Suprapubic skin (tissue), 4 donors: ENCODE measurements at regions not wholly inside any gene's neighbourhood (a gene's known extent, or its start where the extent isn't known, plus 50 kb on each side); places are given as distances from the start of the nearest gene placed in this dataset.

ENCODE experiments used
- DNase-seq, 2 donors: peaks; one replicate each; pipeline ENCODE4 v3.0.0-alpha.2; 2019; ENCODE audit warnings: low spot score in 2 of 2
- H3K27ac ChIP-seq: fragments of 200-600 bp; sonication (generic); one replicate; pipeline ENCODE4 v1.5.1; 2019
- H3K27me3 ChIP-seq: fragments of 200-600 bp; sonication (generic); one replicate; pipeline ENCODE4 v1.5.1; 2019
- H3K36me3 ChIP-seq: fragments of 200-600 bp; sonication (generic); one replicate; pipeline ENCODE4 v1.5.1; 2019
- H3K4me1 ChIP-seq: fragments of 200-600 bp; sonication (generic); one replicate; pipeline ENCODE4 v1.5.1; 2019
- H3K4me3 ChIP-seq: fragments of 200-600 bp; sonication (generic); one replicate; pipeline ENCODE4 v1.5.1; 2019; ENCODE audit warnings: mild to moderate bottlenecking
- H3K9me3 ChIP-seq: fragments of 200-600 bp; sonication (generic); one replicate; pipeline ENCODE4 v1.5.1; 2019
- EP300 ChIP-seq: sonication (generic); formaldehyde crosslinking; IDR thresholded peaks from one replicate; pipeline ENCODE4 v1.6.1; 2017; ENCODE audit warnings: antibody characterized with exemption
- POLR2A ChIP-seq, 2 donors: fragments of 450-650 bp; IDR thresholded peaks; one replicate each; pipeline ENCODE4 v1.6.1; 2017; ENCODE audit warnings: antibody characterized with exemption in 2 of 2, mild to moderate bottlenecking in 2 of 2, moderate library complexity in 2 of 2
- POLR2AphosphoS5 ChIP-seq, 3 donors: sonication (generic); formaldehyde crosslinking; IDR thresholded peaks; one replicate each; pipeline ENCODE4 v1.6.1; 2017; ENCODE audit warnings: antibody characterized with exemption in 3 of 3
- WGBS: methylation state at CpG from one replicate; pipeline ENCODE4 v1.1.5; 2018; 5-methylcytosine and 5-hydroxymethylcytosine counted together
- TF ChIP-seq, protein P1 (sequence below), 2 donors: fragments of 200-600 bp in 1 of 2; fragments of 450-650 bp in 1 of 2; sonication (generic) in 1 of 2; IDR thresholded peaks; one replicate each; pipeline ENCODE4 v1.5.1; 2016 to 2019; ENCODE audit warnings: antibody characterized with exemption in 2 of 2, mild to moderate bottlenecking in 1 of 2, moderate library complexity in 1 of 2

GRCh38 chr2:78051480-78051879 is 529.3 kb upstream of the LRRTM4 start:
- peaks cover 25% of the 10 kb centered on the region for H3K9me3 ChIP-seq
- no peak overlapping the region for H3K27ac ChIP-seq
- TF ChIP-seq EP300 (no peak), POLR2AphosphoS5 (IDR thresholded peaks at IDR 0.05) (no peak), POLR2A (IDR thresholded peaks at IDR 0.05) (no peak)
- TF ChIP-seq, protein P1, sequence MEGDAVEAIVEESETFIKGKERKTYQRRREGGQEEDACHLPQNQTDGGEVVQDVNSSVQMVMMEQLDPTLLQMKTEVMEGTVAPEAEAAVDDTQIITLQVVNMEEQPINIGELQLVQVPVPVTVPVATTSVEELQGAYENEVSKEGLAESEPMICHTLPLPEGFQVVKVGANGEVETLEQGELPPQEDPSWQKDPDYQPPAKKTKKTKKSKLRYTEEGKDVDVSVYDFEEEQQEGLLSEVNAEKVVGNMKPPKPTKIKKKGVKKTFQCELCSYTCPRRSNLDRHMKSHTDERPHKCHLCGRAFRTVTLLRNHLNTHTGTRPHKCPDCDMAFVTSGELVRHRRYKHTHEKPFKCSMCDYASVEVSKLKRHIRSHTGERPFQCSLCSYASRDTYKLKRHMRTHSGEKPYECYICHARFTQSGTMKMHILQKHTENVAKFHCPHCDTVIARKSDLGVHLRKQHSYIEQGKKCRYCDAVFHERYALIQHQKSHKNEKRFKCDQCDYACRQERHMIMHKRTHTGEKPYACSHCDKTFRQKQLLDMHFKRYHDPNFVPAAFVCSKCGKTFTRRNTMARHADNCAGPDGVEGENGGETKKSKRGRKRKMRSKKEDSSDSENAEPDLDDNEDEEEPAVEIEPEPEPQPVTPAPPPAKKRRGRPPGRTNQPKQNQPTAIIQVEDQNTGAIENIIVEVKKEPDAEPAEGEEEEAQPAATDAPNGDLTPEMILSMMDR (IDR thresholded peaks at IDR 0.05): no peak
- no peaks in the 10 kb centered on the region for H3K4me1 ChIP-seq
- no peak for DNase-seq
- H3K27me3 ChIP-seq: no peaks in the 10 kb centered on the region
- H3K36me3 ChIP-seq: no peaks in the 10 kb centered on the region
- H3K4me3 ChIP-seq: no peak overlapping the region
- WGBS: 88% methylated on average over 5 of the region's 5 CpGs

DNA sequence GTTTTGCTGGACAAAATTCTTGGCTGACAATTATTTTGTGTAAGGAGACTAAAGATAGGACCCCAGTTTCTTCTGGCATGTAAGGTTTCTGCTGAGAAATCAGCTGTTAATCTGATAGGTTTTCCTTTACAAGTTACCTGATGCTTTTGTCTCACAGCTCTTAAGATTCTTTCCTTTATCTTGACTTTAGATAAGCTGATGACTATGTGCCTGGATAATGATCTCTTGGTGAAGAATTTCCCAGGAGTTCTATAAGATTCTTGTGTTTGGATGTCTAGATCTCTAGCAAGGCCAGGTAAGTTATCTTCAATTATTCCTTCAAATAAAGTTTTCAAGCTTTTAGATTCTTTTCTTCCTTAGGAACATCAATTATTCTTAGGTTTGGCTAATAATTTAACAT is 534.8 kb upstream of the LRRTM4 start:
- Histone ChIP-seq H3K27me3 (no peaks in the 10 kb centered on the region), H3K9me3 (peaks cover 14% of the 10 kb centered on the region)
- no peak for DNase-seq

GRCh38 chr2:78061301-78061700 is 539.1 kb upstream of the LRRTM4 start:
- DNase-seq: no peak
- TF ChIP-seq EP300 (no peak), POLR2AphosphoS5 (IDR thresholded peaks at IDR 0.05) (no peak), POLR2A (IDR thresholded peaks at IDR 0.05) (no peak)
- TF ChIP-seq, protein P1 (IDR thresholded peaks at IDR 0.05): no peak
- Histone ChIP-seq H3K27ac (no peak overlapping the region), H3K27me3 (no peaks in the 10 kb centered on the region), H3K9me3 (peaks cover 3% of the 10 kb centered on the region), H3K4me3 (no peak overlapping the region), H3K36me3 (no peaks in the 10 kb centered on the region), H3K4me1 (no peaks in the 10 kb centered on the region)
- WGBS: 57% methylated on average over 2 of the region's 2 CpGs

More for the DNA sequence above, 534.8 kb upstream of the LRRTM4 start:
- H3K36me3 ChIP-seq: no peaks in the 10 kb centered on the region
- no peaks in the 10 kb centered on the region for H3K4me1 ChIP-seq
- TF ChIP-seq POLR2AphosphoS5 (IDR thresholded peaks at IDR 0.05) (no peak), EP300 (no peak), POLR2A (IDR thresholded peaks at IDR 0.05) (no peak)
- TF ChIP-seq, protein P1 (IDR thresholded peaks at IDR 0.05): no peak
- H3K4me3 ChIP-seq: no peak overlapping the region
- no peak overlapping the region for H3K27ac ChIP-seq

GRCh38 chr2:78061732-78062131 is 539.6 kb upstream of the LRRTM4 start:
- DNase-seq: no peak
- WGBS: 84% methylated on average over 5 of the region's 5 CpGs

DNA sequence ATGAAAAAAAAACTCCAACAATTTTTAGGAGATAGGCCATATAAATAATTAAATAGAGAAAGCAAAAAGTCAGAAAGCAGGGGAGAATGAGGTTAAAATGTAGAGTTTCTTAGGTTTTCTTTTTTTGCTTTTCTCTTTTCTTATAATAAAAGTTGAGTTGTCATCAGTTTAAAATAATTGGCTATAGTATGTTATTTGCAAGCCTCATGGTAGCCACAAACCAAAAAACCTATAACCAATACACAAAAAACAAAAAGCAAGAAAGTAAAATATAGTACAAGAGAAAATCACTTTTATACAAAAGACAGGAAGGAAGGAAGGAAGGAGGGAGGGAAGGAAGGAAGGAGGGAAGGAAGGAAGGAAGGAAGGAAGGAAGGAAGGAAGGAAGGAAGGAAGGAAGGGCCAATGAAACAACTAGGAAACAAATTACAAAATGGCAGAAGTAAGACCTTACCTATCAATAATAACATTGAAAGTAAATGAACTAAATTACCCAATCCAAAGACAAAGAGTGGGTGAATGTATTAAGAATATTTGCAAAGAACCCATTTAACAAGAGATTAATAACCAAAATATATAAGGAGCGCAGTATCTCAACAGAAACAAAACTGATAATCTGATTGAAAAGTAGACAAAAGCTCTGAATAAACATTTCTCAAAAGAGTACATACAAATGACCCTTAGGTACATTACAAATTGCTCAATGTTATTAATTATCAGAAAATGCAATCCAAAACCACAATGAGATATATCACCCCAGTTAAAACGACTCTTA is 541.3 kb upstream of the LRRTM4 start:
- Histone ChIP-seq H3K4me1 (no peaks in the 10 kb centered on the region), H3K9me3 (no peaks in the 10 kb centered on the region), H3K4me3 (no peak overlapping the region), H3K36me3 (no peaks in the 10 kb centered on the region), H3K27me3 (no peaks in the 10 kb centered on the region), H3K27ac (no peak overlapping the region)
- WGBS: 84% methylated on average over 2 of the region's 2 CpGs
- TF ChIP-seq, protein P1 (IDR thresholded peaks at IDR 0.05): no peak
- no peak for TF ChIP-seq EP300
- TF ChIP-seq POLR2AphosphoS5 (IDR thresholded peaks at IDR 0.05): no peak
- no peak for TF ChIP-seq POLR2A (IDR thresholded peaks at IDR 0.05)
- no peak for DNase-seq

More at GRCh38 chr2:78061732-78062131, 539.6 kb upstream of the LRRTM4 start:
- H3K4me1 ChIP-seq: no peaks in the 10 kb centered on the region
- H3K27ac ChIP-seq: no peak overlapping the region
- peaks cover 3% of the 10 kb centered on the region for H3K9me3 ChIP-seq
- H3K27me3 ChIP-seq: no peaks in the 10 kb centered on the region
- no peaks in the 10 kb centered on the region for H3K36me3 ChIP-seq
- TF ChIP-seq, protein P1 (IDR thresholded peaks at IDR 0.05): no peak
- TF ChIP-seq POLR2A (IDR thresholded peaks at IDR 0.05): no peak
- no peak for TF ChIP-seq EP300
- TF ChIP-seq POLR2AphosphoS5 (IDR thresholded peaks at IDR 0.05): no peak
- no peak overlapping the region for H3K4me3 ChIP-seq
